GM23338 (cell line): ENCODE measurements at regions not wholly inside any gene's neighbourhood (a gene's known extent, or its start where the extent isn't known, plus 50 kb on each side); places are given as distances from the start of the nearest gene placed in this dataset.
A peak's percentile ranks its signal among the peaks of the same experiment; 100 is the strongest.

Experiments
- ATAC-seq: fragments of 200-7000 bp; cut with Tn5 transposase; 3 replicates; pipeline ENCODE4 v1.9.1; 2020
- DNase-seq: peaks from one replicate; pipeline ENCODE4 v3.0.0-alpha.2; 2015; ENCODE audit warnings: low spot score
- H2AFZ ChIP-seq: fragments of 200-600 bp; sonication (generic); 2 replicates; pipeline ENCODE4 v1.8.0; 2016; ENCODE audit warnings: antibody characterized with exemption, mild to moderate bottlenecking, moderate library complexity
- H3F3A ChIP-seq: fragments of 200-600 bp; sonication (generic); replicated peaks from 2 replicates; pipeline ENCODE4 v1.8.0; 2017; ENCODE audit warnings: antibody characterized with exemption, mixed run types, low read depth
- H3K27ac ChIP-seq: fragments of 200-600 bp; sonication (generic); 2 replicates; pipeline ENCODE4 v1.6.1; 2016; ENCODE audit warnings: low read depth
- H3K27me3 ChIP-seq: fragments of 200-600 bp; sonication (generic); 2 replicates; pipeline ENCODE4 v1.8.0; 2016; ENCODE audit warnings: mild to moderate bottlenecking, mixed run types, moderate library complexity; ENCODE audit not compliant: insufficient read depth
- H3K36me3 ChIP-seq: fragments of 200-600 bp; sonication (generic); 2 replicates; pipeline ENCODE4 v1.8.0; 2016; ENCODE audit warnings: mild to moderate bottlenecking; ENCODE audit not compliant: insufficient read depth
- H3K4me1 ChIP-seq: fragments of 200-600 bp; sonication (generic); 2 replicates; pipeline ENCODE4 v1.8.0; 2016; ENCODE audit warnings: mild to moderate bottlenecking, moderate library complexity; ENCODE audit not compliant: insufficient read depth
- H3K4me2 ChIP-seq: fragments of 200-600 bp; sonication (generic); 2 replicates; pipeline ENCODE4 v1.7.1; 2017; ENCODE audit warnings: mixed run types
- H3K4me3 ChIP-seq: fragments of 200-600 bp; sonication (generic); 2 replicates; pipeline ENCODE4 v1.6.1; 2016; ENCODE audit warnings: mixed run types
- H3K79me2 ChIP-seq: fragments of 200-600 bp; sonication (generic); replicated peaks from 2 replicates; pipeline ENCODE4 v1.8.0; 2017; ENCODE audit warnings: mild to moderate bottlenecking; ENCODE audit not compliant: insufficient read depth
- H3K9me2 ChIP-seq: fragments of 200-600 bp; sonication (generic); 2 replicates; pipeline ENCODE4 v1.8.0; 2017; ENCODE audit not compliant: insufficient read depth
- H4K20me1 ChIP-seq: fragments of 200-600 bp; sonication (generic); replicated peaks from 2 replicates; pipeline ENCODE4 v1.8.0; 2017; ENCODE audit warnings: mild to moderate bottlenecking; ENCODE audit not compliant: insufficient read depth
- H3K27ac Mint-ChIP-seq: 2 replicates; pipeline ENCODE4 v1.8.0; 2020; ENCODE audit warnings: inconsistent platforms, mild to moderate bottlenecking, moderate library complexity, mixed read lengths
- H3K27me3 Mint-ChIP-seq: 3 replicates; pipeline ENCODE4 v1.8.0; 2022; ENCODE audit warnings: low read depth, mild to moderate bottlenecking, moderate library complexity, mixed read lengths, inconsistent platforms; ENCODE audit not compliant: insufficient read depth, poor library complexity
- H3K36me3 Mint-ChIP-seq: 3 replicates; pipeline ENCODE4 v1.8.0; 2021; ENCODE audit warnings: low read depth, mild to moderate bottlenecking, inconsistent platforms, moderate library complexity, mixed read lengths
- H3K4me1 Mint-ChIP-seq: 3 replicates; pipeline ENCODE4 v1.8.0; 2020; ENCODE audit warnings: mild to moderate bottlenecking, inconsistent platforms, mixed read lengths
- H3K4me3 Mint-ChIP-seq: 3 replicates; pipeline ENCODE4 v1.8.0; 2021; ENCODE audit warnings: moderate library complexity, mild to moderate bottlenecking, inconsistent platforms, mixed read lengths
- H3K9me3 Mint-ChIP-seq: 3 replicates; pipeline ENCODE4 v1.8.0; 2020; ENCODE audit warnings: moderate library complexity, mild to moderate bottlenecking, inconsistent platforms, mixed read lengths
- CTCF ChIP-seq, 2 experiments: fragments of 200-600 bp in 1 of 2; sonication (generic) in 1 of 2; conservative IDR thresholded peaks; 2 replicates each; pipeline versions ENCODE4 v1.5.1 to v1.6.1; 2016 to 2017; ENCODE audit warnings: antibody characterized with exemption in 2 of 2, low read depth in 2 of 2, mild to moderate bottlenecking in 2 of 2, moderate library complexity in 1 of 2
- EZH2phosphoT487 ChIP-seq: fragments of 200-600 bp; sonication (generic); IDR thresholded peaks from one replicate; pipeline ENCODE4 v1.8.1; 2018; ENCODE audit warnings: antibody characterized with exemption; ENCODE audit not compliant: unreplicated experiment
- NANOG ChIP-seq: IDR thresholded peaks from 2 replicates; pipeline ENCODE4 v1.6.1; 2016; ENCODE audit warnings: antibody characterized with exemption, borderline replicate concordance
- TF ChIP-seq, protein P1 (sequence below): fragments of 250-450 bp; sonication (Bioruptor Pico); IDR thresholded peaks from 2 replicates; pipeline ENCODE4 v1.5.0; 2020; ENCODE audit warnings: mild to moderate bottlenecking, moderate library complexity
- TF ChIP-seq, protein P2 (sequence below): IDR thresholded peaks from 2 replicates; pipeline ENCODE4 v1.6.1; 2016; ENCODE audit warnings: antibody characterized with exemption

DNA sequence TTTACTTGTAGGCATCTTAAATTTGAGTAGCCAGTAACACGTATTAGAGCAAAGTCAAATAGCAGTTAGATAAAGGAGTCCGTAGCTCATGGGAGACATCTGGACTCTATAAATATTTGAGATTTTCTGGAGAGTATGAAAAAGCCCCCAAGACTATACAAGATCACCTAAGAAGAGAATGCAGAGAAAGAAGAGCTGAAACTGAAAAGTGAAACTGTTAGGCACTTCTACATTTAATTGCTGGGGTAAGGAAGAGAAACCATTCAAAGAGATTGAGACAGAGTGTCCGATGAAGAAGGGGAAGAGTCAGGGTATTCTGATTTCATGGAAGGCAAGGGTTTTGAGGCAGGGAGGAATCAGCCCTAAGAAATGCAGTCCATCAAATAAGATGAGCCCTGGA, 2372.1 kb downstream of the MAT2B start (continued):
- TF ChIP-seq, protein P1, sequence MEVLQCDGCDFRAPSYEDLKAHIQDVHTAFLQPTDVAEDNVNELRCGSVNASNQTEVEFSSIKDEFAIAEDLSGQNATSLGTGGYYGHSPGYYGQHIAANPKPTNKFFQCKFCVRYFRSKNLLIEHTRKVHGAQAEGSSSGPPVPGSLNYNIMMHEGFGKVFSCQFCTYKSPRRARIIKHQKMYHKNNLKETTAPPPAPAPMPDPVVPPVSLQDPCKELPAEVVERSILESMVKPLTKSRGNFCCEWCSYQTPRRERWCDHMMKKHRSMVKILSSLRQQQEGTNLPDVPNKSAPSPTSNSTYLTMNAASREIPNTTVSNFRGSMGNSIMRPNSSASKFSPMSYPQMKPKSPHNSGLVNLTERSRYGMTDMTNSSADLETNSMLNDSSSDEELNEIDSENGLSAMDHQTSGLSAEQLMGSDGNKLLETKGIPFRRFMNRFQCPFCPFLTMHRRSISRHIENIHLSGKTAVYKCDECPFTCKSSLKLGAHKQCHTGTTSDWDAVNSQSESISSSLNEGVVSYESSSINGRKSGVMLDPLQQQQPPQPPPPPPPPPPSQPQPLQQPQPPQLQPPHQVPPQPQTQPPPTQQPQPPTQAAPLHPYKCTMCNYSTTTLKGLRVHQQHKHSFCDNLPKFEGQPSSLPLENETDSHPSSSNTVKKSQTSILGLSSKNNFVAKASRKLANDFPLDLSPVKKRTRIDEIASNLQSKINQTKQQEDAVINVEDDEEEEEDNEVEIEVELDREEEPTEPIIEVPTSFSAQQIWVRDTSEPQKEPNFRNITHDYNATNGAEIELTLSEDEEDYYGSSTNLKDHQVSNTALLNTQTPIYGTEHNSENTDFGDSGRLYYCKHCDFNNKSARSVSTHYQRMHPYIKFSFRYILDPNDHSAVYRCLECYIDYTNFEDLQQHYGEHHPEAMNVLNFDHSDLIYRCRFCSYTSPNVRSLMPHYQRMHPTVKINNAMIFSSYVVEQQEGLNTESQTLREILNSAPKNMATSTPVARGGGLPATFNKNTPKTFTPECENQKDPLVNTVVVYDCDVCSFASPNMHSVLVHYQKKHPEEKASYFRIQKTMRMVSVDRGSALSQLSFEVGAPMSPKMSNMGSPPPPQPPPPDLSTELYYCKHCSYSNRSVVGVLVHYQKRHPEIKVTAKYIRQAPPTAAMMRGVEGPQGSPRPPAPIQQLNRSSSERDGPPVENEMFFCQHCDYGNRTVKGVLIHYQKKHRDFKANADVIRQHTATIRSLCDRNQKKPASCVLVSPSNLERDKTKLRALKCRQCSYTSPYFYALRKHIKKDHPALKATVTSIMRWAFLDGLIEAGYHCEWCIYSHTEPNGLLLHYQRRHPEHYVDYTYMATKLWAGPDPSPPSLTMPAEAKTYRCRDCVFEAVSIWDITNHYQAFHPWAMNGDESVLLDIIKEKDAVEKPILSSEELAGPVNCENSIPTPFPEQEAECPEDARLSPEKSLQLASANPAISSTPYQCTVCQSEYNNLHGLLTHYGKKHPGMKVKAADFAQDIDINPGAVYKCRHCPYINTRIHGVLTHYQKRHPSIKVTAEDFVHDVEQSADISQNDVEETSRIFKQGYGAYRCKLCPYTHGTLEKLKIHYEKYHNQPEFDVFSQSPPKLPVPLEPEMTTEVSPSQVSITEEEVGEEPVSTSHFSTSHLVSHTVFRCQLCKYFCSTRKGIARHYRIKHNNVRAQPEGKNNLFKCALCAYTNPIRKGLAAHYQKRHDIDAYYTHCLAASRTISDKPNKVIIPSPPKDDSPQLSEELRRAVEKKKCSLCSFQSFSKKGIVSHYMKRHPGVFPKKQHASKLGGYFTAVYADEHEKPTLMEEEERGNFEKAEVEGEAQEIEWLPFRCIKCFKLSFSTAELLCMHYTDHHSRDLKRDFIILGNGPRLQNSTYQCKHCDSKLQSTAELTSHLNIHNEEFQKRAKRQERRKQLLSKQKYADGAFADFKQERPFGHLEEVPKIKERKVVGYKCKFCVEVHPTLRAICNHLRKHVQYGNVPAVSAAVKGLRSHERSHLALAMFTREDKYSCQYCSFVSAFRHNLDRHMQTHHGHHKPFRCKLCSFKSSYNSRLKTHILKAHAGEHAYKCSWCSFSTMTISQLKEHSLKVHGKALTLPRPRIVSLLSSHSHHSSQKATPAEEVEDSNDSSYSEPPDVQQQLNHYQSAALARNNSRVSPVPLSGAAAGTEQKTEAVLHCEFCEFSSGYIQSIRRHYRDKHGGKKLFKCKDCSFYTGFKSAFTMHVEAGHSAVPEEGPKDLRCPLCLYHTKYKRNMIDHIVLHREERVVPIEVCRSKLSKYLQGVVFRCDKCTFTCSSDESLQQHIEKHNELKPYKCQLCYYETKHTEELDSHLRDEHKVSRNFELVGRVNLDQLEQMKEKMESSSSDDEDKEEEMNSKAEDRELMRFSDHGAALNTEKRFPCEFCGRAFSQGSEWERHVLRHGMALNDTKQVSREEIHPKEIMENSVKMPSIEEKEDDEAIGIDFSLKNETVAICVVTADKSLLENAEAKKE: no peak
- TF ChIP-seq EZH2phosphoT487: no peak
- TF ChIP-seq, protein P2, sequence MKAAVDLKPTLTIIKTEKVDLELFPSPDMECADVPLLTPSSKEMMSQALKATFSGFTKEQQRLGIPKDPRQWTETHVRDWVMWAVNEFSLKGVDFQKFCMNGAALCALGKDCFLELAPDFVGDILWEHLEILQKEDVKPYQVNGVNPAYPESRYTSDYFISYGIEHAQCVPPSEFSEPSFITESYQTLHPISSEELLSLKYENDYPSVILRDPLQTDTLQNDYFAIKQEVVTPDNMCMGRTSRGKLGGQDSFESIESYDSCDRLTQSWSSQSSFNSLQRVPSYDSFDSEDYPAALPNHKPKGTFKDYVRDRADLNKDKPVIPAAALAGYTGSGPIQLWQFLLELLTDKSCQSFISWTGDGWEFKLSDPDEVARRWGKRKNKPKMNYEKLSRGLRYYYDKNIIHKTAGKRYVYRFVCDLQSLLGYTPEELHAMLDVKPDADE: no peak

DNA sequence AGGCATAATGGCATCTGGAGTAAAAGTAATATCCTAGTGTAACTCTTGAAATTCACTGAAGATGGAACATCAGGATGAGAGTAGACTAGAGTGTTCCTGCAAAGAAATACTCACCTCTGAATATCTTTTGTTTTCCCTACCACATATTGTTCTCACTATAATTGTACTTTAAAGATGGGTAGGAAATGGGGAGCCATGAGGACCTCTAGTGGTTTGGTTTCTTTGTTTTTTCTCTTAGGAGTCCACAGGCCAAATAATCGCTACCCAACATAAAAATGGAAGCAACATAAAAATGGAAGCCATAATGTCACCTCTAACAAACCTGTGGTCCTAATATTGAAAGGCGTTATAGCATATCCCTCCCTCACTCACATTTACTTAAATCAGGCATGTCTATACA, 2375.8 kb downstream of the MAT2B start:
- Histone ChIP-seq H3K4me3 (no peak overlapping the region), H4K20me1 (no peaks in the 10 kb centered on the region), H3F3A (no peaks in the 10 kb centered on the region), H3K36me3 (no peaks in the 10 kb centered on the region), H3K9me2 (no peaks in the 10 kb centered on the region; the same call in 1 of the 2 replicates), H3K27ac (no peak overlapping the region), H3K27me3 (no peaks in the 10 kb centered on the region), H3K79me2 (no peaks in the 10 kb centered on the region), H2AFZ (no peak overlapping the region), H3K4me2 (no peak overlapping the region), H3K4me1 (peaks cover 14% of the 10 kb centered on the region)
- H3K4me1 Mint-ChIP-seq: peaks cover 12% of the 10 kb centered on the region
- H3K4me3 Mint-ChIP-seq: no peak overlapping the region
- H3K36me3 Mint-ChIP-seq: no peaks in the 10 kb centered on the region; the same call in 2 of the 3 replicates
- H3K9me3 Mint-ChIP-seq: peaks cover 2% of the 10 kb centered on the region; the same call in 1 of the 3 replicates
- TF ChIP-seq NANOG (no peak), CTCF (conservative IDR thresholded peaks at IDR 0.05; ENCODE audit: low read depth in 2 of 2) (peak; percentile 61 to 63)
- peak; percentile 62 for DNase-seq
- ATAC-seq: peak; percentile 50
- no peaks in the 10 kb centered on the region for H3K27me3 Mint-ChIP-seq
- H3K27ac Mint-ChIP-seq: no peak overlapping the region
